Fibroblast of pulmonary artery (primary cell): ENCODE measurements at regions not wholly inside any gene's neighbourhood (a gene's known extent, or its start where the extent isn't known, plus 50 kb on each side); places are given as distances from the start of the nearest gene placed in this dataset.

Experiments used
- DNase-seq: peaks from one replicate; pipeline ENCODE4 v3.0.0-alpha.2; 2010; ENCODE audit warnings: low read depth
- H3K4me3 ChIP-seq: replicated peaks from 2 replicates; pipeline ENCODE4 v1.5.1; 2011; ENCODE audit warnings: low read depth, mild to moderate bottlenecking, control low read depth, low read length, moderate library complexity
- TF ChIP-seq, protein P1 (sequence below): IDR thresholded peaks from 2 replicates; pipeline ENCODE4 v1.5.1; 2011; ENCODE audit warnings: mild to moderate bottlenecking, control low read depth, low read length, inconsistent platforms; ENCODE audit errors: missing control alignments

DNA sequence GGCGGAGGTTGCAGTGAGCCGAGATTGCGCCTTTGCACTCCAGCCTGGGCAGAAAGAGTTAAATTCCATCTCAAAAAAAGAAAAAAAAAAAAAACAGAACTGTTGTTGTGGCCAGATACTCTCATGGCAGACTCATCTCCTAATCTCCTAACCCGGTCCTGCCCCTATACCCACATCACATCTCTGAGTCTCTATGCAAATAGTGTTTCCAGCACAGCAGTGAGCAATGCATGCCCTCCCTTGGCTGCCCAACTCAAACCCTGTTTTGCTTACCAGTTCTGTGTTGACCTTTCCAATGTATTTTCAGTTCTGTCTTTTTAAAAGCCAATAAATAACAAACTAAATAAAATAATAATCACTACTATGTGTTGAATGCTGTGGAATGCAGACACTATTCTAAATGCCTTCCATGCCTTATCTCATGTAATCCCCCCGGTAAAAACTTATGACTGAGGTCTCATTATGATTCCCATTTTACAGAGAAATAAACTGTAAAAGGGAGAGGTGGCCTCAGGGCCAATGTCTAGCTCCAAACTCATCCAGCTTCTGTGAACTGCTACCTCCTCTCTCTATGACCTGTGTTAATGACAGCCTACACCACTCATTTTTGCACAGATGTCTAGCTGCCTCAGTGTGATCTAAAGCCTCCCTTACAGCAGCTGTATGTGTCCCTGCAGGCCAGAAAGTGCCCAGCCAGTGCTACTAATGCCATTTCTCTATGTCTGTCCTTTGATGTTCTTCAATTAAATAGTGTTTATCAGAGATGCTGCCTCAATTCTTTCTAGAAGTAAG is 289.8 kb downstream of the HS3ST3B1 start:
- no peak overlapping the region for H3K4me3 ChIP-seq

DNA sequence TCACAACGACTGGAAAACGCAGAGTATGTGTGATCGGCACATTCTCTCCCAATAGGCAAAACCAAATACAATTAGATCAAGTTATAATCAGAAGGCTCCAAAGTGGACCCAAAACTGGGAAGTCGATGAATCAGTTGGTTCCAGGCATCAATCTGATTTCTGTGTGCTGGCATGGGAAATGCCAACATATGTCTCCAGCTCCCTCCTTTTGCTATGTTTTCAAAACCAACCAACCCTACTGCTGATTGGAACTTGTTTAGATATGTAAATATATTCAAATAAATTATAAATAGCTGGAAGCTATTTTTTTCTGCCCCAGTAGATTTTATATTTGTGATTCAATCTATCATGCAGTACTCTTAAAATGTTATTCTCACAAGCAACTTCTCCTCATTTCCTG is 284.2 kb downstream of the HS3ST3B1 start:
- no peak for DNase-seq
- no peak overlapping the region for H3K4me3 ChIP-seq
- TF ChIP-seq, protein P1, sequence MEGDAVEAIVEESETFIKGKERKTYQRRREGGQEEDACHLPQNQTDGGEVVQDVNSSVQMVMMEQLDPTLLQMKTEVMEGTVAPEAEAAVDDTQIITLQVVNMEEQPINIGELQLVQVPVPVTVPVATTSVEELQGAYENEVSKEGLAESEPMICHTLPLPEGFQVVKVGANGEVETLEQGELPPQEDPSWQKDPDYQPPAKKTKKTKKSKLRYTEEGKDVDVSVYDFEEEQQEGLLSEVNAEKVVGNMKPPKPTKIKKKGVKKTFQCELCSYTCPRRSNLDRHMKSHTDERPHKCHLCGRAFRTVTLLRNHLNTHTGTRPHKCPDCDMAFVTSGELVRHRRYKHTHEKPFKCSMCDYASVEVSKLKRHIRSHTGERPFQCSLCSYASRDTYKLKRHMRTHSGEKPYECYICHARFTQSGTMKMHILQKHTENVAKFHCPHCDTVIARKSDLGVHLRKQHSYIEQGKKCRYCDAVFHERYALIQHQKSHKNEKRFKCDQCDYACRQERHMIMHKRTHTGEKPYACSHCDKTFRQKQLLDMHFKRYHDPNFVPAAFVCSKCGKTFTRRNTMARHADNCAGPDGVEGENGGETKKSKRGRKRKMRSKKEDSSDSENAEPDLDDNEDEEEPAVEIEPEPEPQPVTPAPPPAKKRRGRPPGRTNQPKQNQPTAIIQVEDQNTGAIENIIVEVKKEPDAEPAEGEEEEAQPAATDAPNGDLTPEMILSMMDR = no peak

More for the DNA sequence above, 289.8 kb downstream of the HS3ST3B1 start:
- no peak for DNase-seq
- TF ChIP-seq, protein P1 = no peak

DNA sequence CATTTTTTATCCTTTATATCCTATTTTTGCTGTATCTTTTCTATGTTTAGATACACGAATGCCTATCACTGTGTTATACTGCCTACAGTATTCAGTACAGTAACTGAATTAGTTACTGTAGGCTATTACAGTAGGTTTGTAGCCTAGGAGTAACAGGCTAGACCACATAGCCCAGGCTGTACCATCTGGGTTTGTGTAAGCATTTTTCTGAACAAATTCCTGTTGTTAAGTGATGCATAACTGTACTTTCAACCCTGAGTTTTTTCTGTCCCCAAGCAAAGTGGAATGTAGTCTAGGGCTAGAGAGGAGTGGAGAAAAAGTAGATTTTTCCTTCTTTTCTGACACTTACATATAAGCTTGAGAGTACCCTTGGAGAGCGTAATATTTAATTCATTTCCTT is 282.1 kb downstream of the HS3ST3B1 start:
- no peak overlapping the region for H3K4me3 ChIP-seq
- no peak for DNase-seq
- TF ChIP-seq, protein P1 = no peak

DNA sequence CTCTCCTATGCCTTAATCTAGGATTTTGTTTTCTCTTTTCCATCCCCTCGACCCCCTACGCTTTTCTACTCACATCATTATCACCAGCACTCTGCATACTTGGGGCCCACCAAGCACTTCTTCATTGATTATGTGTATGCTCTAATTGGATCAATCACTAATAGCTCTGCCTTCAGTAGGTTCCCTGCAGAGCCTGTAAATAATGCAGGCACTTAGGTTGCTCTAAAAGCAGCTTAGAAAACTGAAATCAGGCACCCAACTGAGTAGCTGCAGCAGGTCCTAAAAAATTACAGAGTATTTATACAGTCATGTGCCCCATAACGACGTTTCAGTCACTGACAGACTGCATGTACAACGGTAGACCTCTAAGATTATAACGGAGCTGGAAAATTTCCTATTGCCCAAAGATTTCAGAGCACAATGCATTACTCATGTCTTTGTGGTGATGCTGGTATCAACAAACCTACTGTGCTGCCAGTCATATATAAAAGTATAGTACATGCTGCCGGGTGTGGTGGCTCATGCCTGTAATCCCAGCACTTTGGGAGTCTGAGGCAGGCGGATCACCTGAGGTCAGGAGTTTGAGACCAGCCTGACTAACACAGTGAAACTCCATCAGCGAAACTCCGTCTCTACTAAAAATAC is 280.4 kb downstream of the HS3ST3B1 start:
- no peak for DNase-seq
- H3K4me3 ChIP-seq = no peak overlapping the region
- TF ChIP-seq, protein P1 = no peak

DNA sequence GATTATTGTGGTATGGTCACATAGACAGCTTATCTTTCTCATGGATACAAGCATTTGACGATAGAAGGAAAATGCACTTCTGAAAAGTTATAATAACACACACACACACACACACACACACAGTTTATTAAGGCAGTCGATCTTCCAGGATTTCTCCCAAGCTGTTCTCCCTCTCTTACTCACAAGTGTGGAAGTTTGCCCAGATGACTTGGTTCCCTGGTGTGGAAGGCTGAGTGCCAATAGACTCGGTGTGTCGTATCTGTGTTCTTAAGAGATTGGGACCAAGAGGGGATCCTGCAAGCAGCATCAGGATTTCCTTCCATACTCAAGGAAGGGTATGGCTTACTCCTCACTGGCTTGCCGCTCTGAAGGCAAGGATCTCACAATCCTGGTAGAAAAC is 279.6 kb downstream of the HS3ST3B1 start:
- H3K4me3 ChIP-seq = no peak overlapping the region
- TF ChIP-seq, protein P1 = no peak
- DNase-seq = no peak

DNA sequence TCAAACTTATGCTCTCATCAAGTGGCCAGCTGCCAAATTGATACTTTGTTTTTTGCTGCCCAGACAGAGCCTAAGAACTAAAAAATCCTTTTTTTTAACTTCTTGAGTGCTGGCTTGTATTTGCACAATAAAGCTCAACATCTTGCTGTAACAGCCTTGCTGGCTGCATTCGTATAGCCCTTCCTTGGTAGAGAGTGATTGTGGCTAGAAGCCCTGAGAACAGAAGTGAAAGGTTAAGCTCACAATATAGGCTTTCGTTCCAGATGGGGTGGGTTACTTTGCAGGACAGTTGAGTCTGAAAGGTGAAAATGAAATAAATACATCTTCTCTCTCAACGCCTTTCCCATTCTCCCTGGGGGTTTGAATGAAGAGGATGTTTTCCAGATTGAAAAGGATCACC is 278.8 kb downstream of the HS3ST3B1 start:
- TF ChIP-seq, protein P1 = no peak
- H3K4me3 ChIP-seq = no peak overlapping the region
- no peak for DNase-seq
